Tibial nerve (tissue), 3 donors: ENCODE measurements at regions not wholly inside any gene's neighbourhood (a gene's known extent, or its start where the extent isn't known, plus 50 kb on each side); places are given as distances from the start of the nearest gene placed in this dataset.

Experiments used
- CTCF ChIP-seq, 5 experiments: fragments of 200-600 bp in 3 of 5; fragments of 450-650 bp in 2 of 5; sonication (generic) in 3 of 5; IDR thresholded peaks; one replicate each; pipeline ENCODE4 v1.5.1; 2016 to 2019; ENCODE audit warnings: antibody characterized with exemption in 5 of 5, mild to moderate bottlenecking in 3 of 5, moderate library complexity in 2 of 5
- POLR2A ChIP-seq, 2 donors: fragments of 450-650 bp; IDR thresholded peaks; one replicate each; pipeline ENCODE4 v1.6.1; 2017; ENCODE audit warnings: antibody characterized with exemption in 2 of 2, mild to moderate bottlenecking in 2 of 2, moderate library complexity in 2 of 2

GRCh38 chr4:132334081-132334480 is 815.0 kb upstream of the PCDH10 start:
- no peak for TF ChIP-seq POLR2A (IDR thresholded peaks at IDR 0.05)
- no peak for TF ChIP-seq CTCF (IDR thresholded peaks at IDR 0.05)
